ENCODE measurements at regions not wholly inside any gene's neighbourhood (a gene's known extent, or its start where the extent isn't known, plus 50 kb on each side); places are given as distances from the start of the nearest gene placed in this dataset.

DNA sequence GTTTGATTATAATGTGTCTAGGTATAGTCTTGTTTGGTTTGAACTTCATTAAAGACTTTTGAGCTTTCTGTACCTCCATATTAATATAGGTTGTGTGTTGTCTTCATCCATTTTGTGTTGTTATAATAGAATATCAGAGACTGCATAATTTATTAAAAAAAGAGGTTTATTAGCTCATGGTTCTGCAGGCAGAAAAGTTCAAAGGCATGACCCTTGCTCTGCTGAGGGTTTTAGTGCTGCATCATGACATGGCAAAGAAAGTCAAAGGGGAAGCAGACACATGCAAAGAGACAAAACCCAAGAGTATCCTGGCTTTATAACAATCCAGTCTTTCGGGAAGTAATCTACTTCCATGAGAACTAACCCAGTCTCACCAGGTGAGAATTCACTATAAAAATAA lies 358.2 kb downstream of the EDEM1 start:
- TF ChIP-seq, protein P1, sequence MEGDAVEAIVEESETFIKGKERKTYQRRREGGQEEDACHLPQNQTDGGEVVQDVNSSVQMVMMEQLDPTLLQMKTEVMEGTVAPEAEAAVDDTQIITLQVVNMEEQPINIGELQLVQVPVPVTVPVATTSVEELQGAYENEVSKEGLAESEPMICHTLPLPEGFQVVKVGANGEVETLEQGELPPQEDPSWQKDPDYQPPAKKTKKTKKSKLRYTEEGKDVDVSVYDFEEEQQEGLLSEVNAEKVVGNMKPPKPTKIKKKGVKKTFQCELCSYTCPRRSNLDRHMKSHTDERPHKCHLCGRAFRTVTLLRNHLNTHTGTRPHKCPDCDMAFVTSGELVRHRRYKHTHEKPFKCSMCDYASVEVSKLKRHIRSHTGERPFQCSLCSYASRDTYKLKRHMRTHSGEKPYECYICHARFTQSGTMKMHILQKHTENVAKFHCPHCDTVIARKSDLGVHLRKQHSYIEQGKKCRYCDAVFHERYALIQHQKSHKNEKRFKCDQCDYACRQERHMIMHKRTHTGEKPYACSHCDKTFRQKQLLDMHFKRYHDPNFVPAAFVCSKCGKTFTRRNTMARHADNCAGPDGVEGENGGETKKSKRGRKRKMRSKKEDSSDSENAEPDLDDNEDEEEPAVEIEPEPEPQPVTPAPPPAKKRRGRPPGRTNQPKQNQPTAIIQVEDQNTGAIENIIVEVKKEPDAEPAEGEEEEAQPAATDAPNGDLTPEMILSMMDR (IDR thresholded peaks at IDR 0.05; ENCODE audit: borderline replicate concordance, extremely low read depth, low read length, poor library complexity, severe bottlenecking) = no peak
- TF ChIP-seq EZH2 (IDR thresholded peaks at IDR 0.05; ENCODE audit: borderline replicate concordance, low read depth, low read length, severe bottlenecking) = no peak

Data from DND-41 (cell line).